ENCODE measurements at regions not wholly inside any gene's neighbourhood (a gene's known extent, or its start where the extent isn't known, plus 50 kb on each side); places are given as distances from the start of the nearest gene placed in this dataset.
"Not testable (repeated sequence)": the region's sequence is repeated elsewhere in the genome, so short reads cannot be mapped to it uniquely, and the experiment has no call there.

DNA sequence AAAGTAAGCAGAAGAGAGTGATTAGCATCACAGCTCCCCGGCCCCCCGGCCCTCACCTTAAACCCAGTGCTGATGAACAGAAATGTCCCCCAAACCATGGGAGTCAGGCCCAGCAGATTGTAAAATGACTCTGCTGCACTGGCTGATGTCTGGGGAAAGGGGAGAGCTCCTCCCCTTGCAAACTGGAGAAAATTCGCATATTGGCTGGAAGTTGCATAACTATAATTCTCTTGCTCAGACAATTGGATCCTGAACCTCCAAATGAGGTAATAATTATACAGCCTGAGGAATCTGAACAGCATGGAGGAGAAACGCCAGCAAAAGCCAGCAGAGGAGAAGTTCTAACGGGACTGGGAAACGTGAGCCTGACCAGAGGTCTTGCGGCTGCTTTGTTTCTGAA lies 109.7 kb downstream of the C16orf95 start:
- Histone ChIP-seq H3K27me3 (ENCODE audit: control insufficient read depth, insufficient read depth, low read length) (no peaks in the 10 kb centered on the region), H3K9me3 (ENCODE audit: control insufficient read depth, insufficient read depth, low read length) (no peaks in the 10 kb centered on the region), H3K36me3 (ENCODE audit: control insufficient read depth, insufficient read depth, low read length) (no peaks in the 10 kb centered on the region), H3K4me3 (ENCODE audit: low read length) (no peak overlapping the region), H3K4me1 (ENCODE audit: control insufficient read depth, insufficient read depth, low read length) (peaks cover 4% of the 10 kb centered on the region), H3K27ac (ENCODE audit: low read length) (no peak overlapping the region)
- ATAC-seq (no peak), DNase-seq (no peak)
- H3K27ac Mint-ChIP-seq: no peak overlapping the region
- H3K4me1 Mint-ChIP-seq: peaks cover 5 to 6% of the 10 kb centered on the region in 2 donors
- H3K27me3 Mint-ChIP-seq (ENCODE audit: low read depth in 2 of 2): peaks cover under 1 to 9% of the 10 kb centered on the region in 2 donors
- H3K4me3 Mint-ChIP-seq: no peak overlapping the region
- TF ChIP-seq, protein P1, sequence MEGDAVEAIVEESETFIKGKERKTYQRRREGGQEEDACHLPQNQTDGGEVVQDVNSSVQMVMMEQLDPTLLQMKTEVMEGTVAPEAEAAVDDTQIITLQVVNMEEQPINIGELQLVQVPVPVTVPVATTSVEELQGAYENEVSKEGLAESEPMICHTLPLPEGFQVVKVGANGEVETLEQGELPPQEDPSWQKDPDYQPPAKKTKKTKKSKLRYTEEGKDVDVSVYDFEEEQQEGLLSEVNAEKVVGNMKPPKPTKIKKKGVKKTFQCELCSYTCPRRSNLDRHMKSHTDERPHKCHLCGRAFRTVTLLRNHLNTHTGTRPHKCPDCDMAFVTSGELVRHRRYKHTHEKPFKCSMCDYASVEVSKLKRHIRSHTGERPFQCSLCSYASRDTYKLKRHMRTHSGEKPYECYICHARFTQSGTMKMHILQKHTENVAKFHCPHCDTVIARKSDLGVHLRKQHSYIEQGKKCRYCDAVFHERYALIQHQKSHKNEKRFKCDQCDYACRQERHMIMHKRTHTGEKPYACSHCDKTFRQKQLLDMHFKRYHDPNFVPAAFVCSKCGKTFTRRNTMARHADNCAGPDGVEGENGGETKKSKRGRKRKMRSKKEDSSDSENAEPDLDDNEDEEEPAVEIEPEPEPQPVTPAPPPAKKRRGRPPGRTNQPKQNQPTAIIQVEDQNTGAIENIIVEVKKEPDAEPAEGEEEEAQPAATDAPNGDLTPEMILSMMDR (IDR thresholded peaks at IDR 0.05): no peak
- H3K9me3 Mint-ChIP-seq: no peaks in the 10 kb centered on the region
- no peaks in the 10 kb centered on the region for H3K36me3 Mint-ChIP-seq
- intact Hi-C loops (cut with micrococcal nuclease): no loop called here
- whole genome bisulfite sequencing (ENCODE audit: insufficient coverage): 91% methylated on average over 7 of the region's 7 CpGs

DNA sequence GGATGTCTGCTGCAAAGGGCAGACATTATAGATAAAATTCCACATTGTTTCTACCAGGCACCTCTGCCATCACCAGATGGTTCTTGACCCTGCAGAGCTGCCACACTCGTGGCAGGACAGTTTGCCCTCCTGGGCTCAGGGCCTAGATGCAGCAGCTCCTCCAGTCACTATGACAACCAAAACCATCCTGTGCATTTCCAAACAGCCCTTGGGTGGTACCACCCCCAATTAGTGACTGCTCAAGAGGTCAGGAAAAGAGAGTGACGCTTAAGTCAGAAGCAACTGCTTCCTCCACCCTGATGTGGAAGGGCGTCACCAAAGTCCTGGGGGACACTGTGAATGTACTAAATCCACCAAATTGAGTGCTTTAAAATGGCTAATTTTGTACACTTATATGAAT lies 109.2 kb downstream of the C16orf95 start:
- no peaks in the 10 kb centered on the region for H3K9me3 ChIP-seq (ENCODE audit: control insufficient read depth, insufficient read depth, low read length)
- Mint-ChIP-seq H3K4me3 (no peak overlapping the region), H3K27ac (no peak overlapping the region), H3K27me3 (ENCODE audit: low read depth in 2 of 2) (peaks cover 0 to 9% of the 10 kb centered on the region in 2 donors), H3K4me1 (peaks cover 5% of the 10 kb centered on the region in 2 donors), H3K9me3 (no peaks in the 10 kb centered on the region), H3K36me3 (no peaks in the 10 kb centered on the region)
- H3K4me1 ChIP-seq (ENCODE audit: control insufficient read depth, insufficient read depth, low read length): peaks cover 4% of the 10 kb centered on the region
- no peak overlapping the region for H3K27ac ChIP-seq (ENCODE audit: low read length)
- WGBS (ENCODE audit: insufficient coverage): 83% methylated on average over 3 of the region's 3 CpGs
- intact Hi-C loops (cut with micrococcal nuclease): no loop called here
- DNase-seq: no peak
- H3K27me3 ChIP-seq (ENCODE audit: control insufficient read depth, insufficient read depth, low read length): no peaks in the 10 kb centered on the region
- TF ChIP-seq, protein P1 (IDR thresholded peaks at IDR 0.05): no peak
- no peak for ATAC-seq
- no peaks in the 10 kb centered on the region for H3K36me3 ChIP-seq (ENCODE audit: control insufficient read depth, insufficient read depth, low read length)
- H3K4me3 ChIP-seq (ENCODE audit: low read length): no peak overlapping the region

DNA sequence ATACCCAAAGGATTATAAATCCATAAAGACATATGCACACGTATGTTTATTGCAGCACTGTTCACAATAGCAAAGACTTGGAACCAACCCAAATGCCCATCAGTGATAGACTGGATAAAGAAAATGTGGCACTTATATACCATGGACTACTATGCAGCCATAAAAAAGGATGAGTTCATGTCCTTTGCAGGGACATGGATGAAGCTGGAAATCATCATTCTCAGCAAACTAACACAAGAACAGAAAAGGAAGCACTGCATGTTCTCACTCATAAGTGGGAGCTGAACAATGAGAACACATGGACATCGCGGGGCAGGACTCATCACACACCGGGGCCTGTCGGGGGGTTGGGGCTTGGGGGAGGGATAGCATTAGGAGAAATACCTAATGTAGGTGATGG lies 108.2 kb downstream of the C16orf95 start:
- DNase-seq, H3K4me3 Mint-ChIP-seq, ATAC-seq: not testable (repeated sequence)

GRCh38 chr16:87209808-87210512 lies 107.2 kb downstream of the C16orf95 start:
- intact Hi-C loops (cut with micrococcal nuclease): no loop called here
- H3K9me3 ChIP-seq (ENCODE audit: control insufficient read depth, insufficient read depth, low read length): no peaks in the 10 kb centered on the region
- H3K9me3 Mint-ChIP-seq: no peaks in the 10 kb centered on the region
- TF ChIP-seq, protein P1 (IDR thresholded peaks at IDR 0.05): no peak
- no peaks in the 10 kb centered on the region for H3K36me3 Mint-ChIP-seq
- H3K27me3 Mint-ChIP-seq (ENCODE audit: low read depth in 2 of 2): no peaks in the 10 kb centered on the region
- no peak overlapping the region for H3K27ac Mint-ChIP-seq
- H3K4me1 ChIP-seq (ENCODE audit: control insufficient read depth, insufficient read depth, low read length): no peaks in the 10 kb centered on the region
- H3K4me1 Mint-ChIP-seq: no peaks in the 10 kb centered on the region
- H3K27ac ChIP-seq (ENCODE audit: low read length): no peak overlapping the region
- DNase-seq: no peak
- H3K4me3 ChIP-seq (ENCODE audit: low read length): no peak overlapping the region
- 91% methylated on average over 2 of the region's 2 CpGs for WGBS (ENCODE audit: insufficient coverage)
- H3K4me3 Mint-ChIP-seq: no peak overlapping the region
- H3K27me3 ChIP-seq (ENCODE audit: control insufficient read depth, insufficient read depth, low read length): no peaks in the 10 kb centered on the region
- H3K36me3 ChIP-seq (ENCODE audit: control insufficient read depth, insufficient read depth, low read length): no peaks in the 10 kb centered on the region
- ATAC-seq: no peak

More for the DNA sequence above, 108.2 kb downstream of the C16orf95 start:
- intact Hi-C loops (cut with micrococcal nuclease); H3K27me3 ChIP-seq (ENCODE audit: control insufficient read depth, insufficient read depth, low read length); H3K36me3 ChIP-seq (ENCODE audit: control insufficient read depth, insufficient read depth, low read length); H3K27ac ChIP-seq (ENCODE audit: low read length); H3K9me3 ChIP-seq (ENCODE audit: control insufficient read depth, insufficient read depth, low read length); H3K36me3 Mint-ChIP-seq; H3K4me1 Mint-ChIP-seq; H3K4me3 ChIP-seq (ENCODE audit: low read length); H3K9me3 Mint-ChIP-seq; H3K4me1 ChIP-seq (ENCODE audit: control insufficient read depth, insufficient read depth, low read length); H3K27me3 Mint-ChIP-seq (ENCODE audit: low read depth in 2 of 2); H3K27ac Mint-ChIP-seq: not testable (repeated sequence)
- WGBS (ENCODE audit: insufficient coverage): 100% methylated on average over 4 of the region's 5 CpGs

Data from natural killer cell (primary cell).